Fibroblast of lung (primary cell): ENCODE measurements at regions not wholly inside any gene's neighbourhood (a gene's known extent, or its start where the extent isn't known, plus 50 kb on each side); places are given as distances from the start of the nearest gene placed in this dataset.

Experiments
- DNase-seq, 2 donors: peaks; one replicate each; pipeline versions ENCODE4 v3.0.0 to v3.0.0-alpha.2; 2010; ENCODE audit warnings: low read depth in 2 of 2
- H2AFZ ChIP-seq: 2 replicates; pipeline ENCODE4 v1.5.1; 2012; ENCODE audit warnings: low read length, control low read depth, inconsistent platforms
- H3K27ac ChIP-seq: 2 replicates; pipeline ENCODE4 v1.5.1; 2011; ENCODE audit warnings: low read length, control low read depth; ENCODE audit not compliant: insufficient read depth
- H3K27me3 ChIP-seq: 2 replicates; pipeline ENCODE4 v1.5.1; 2011; ENCODE audit warnings: mild to moderate bottlenecking, low read length; ENCODE audit not compliant: control insufficient read depth, insufficient read depth
- H3K36me3 ChIP-seq: 2 replicates; pipeline ENCODE4 v1.5.1; 2011; ENCODE audit warnings: low read length; ENCODE audit not compliant: control insufficient read depth, insufficient read depth
- H3K4me1 ChIP-seq: 2 replicates; pipeline ENCODE4 v1.5.1; 2011; ENCODE audit warnings: low read length; ENCODE audit not compliant: control insufficient read depth, insufficient read depth; ENCODE audit errors: extremely low read depth
- H3K4me2 ChIP-seq: 2 replicates; pipeline ENCODE4 v1.5.1; 2011; ENCODE audit warnings: low read length, control low read depth; ENCODE audit not compliant: insufficient read depth; ENCODE audit errors: extremely low read depth
- H3K4me3 ChIP-seq, 4 experiments: fragments of 200-600 bp in 1 of 4; sonication (generic) in 1 of 4; replicated peaks in 1 of 4; 2 replicates each; pipeline ENCODE4 v1.5.1; 2011 to 2016; ENCODE audit warnings: low read length in 4 of 4, low read depth in 3 of 4, mild to moderate bottlenecking in 3 of 4, control low read depth in 2 of 4, inconsistent platforms in 1 of 4, mixed read lengths in 1 of 4; ENCODE audit not compliant: insufficient read depth in 1 of 4; ENCODE audit errors: control extremely low read depth in 1 of 4
- H3K79me2 ChIP-seq: 2 replicates; pipeline ENCODE4 v1.5.1; 2012; ENCODE audit warnings: mild to moderate bottlenecking, low read length, inconsistent platforms; ENCODE audit not compliant: control insufficient read depth, insufficient read depth
- H3K9ac ChIP-seq: 2 replicates; pipeline ENCODE4 v1.5.1; 2011; ENCODE audit warnings: mild to moderate bottlenecking, low read length, control low read depth; ENCODE audit not compliant: insufficient read depth
- H3K9me3 ChIP-seq: 2 replicates; pipeline ENCODE4 v1.5.1; 2012; ENCODE audit warnings: low read depth, low read length; ENCODE audit not compliant: control insufficient read depth, insufficient read depth
- H4K20me1 ChIP-seq: 2 replicates; pipeline ENCODE4 v1.5.1; 2011; ENCODE audit warnings: low read length; ENCODE audit not compliant: control insufficient read depth, insufficient read depth; ENCODE audit errors: extremely low read depth
- CTCF ChIP-seq, 2 donors: IDR thresholded peaks in 1 of 2; conservative IDR thresholded peaks in 1 of 2; 1 replicate in 1 of 2; 2 replicates in 1 of 2; pipeline ENCODE4 v1.5.1; 2011 to 2012; ENCODE audit warnings: low read length in 2 of 2, control low read depth in 1 of 2, inconsistent platforms in 1 of 2, low read depth in 1 of 2, mild to moderate bottlenecking in 1 of 2
- EZH2 ChIP-seq: IDR thresholded peaks from 2 replicates; pipeline ENCODE4 v1.5.1; 2012; ENCODE audit warnings: low read length, control low read depth, mild to moderate bottlenecking; ENCODE audit errors: missing control alignments

- TF ChIP-seq CTCF (conservative IDR thresholded peaks at IDR 0.05 in 1 of 2, IDR thresholded peaks at IDR 0.05 in 1 of 2; ENCODE audit: low read depth in 1 of 2, low read length in 2 of 2) (no peak), EZH2 (no peak)
- H3K4me3 ChIP-seq, result no peak overlapping the region
- H4K20me1 ChIP-seq, result no peaks in the 10 kb centered on the region
- no peaks in the 10 kb centered on the region for H3K36me3 ChIP-seq
- H3K27ac ChIP-seq, result no peak overlapping the region
- no peaks in the 10 kb centered on the region for H3K9me3 ChIP-seq
- peak; percentile 6 to 20 for DNase-seq
- no peaks in the 10 kb centered on the region for H3K79me2 ChIP-seq
- no peak overlapping the region for H3K4me2 ChIP-seq
- H3K4me1 ChIP-seq, result no peaks in the 10 kb centered on the region
- H3K27me3 ChIP-seq, result no peaks in the 10 kb centered on the region
- no peak overlapping the region for H2AFZ ChIP-seq
- H3K9ac ChIP-seq, result no peak overlapping the region
Measured at GRCh38 chr7:118059209-118059608, 124.8 kb upstream of the LSM8 start.

- Histone ChIP-seq H3K36me3 (no peaks in the 10 kb centered on the region), H3K9ac (no peak overlapping the region), H4K20me1 (no peaks in the 10 kb centered on the region), H2AFZ (no peak overlapping the region), H3K27ac (no peak overlapping the region), H3K9me3 (no peaks in the 10 kb centered on the region), H3K79me2 (no peaks in the 10 kb centered on the region), H3K4me3 (no peak overlapping the region), H3K4me1 (no peaks in the 10 kb centered on the region), H3K27me3 (no peaks in the 10 kb centered on the region), H3K4me2 (no peak overlapping the region)
- no peak for DNase-seq
- TF ChIP-seq EZH2, result no peak
- TF ChIP-seq CTCF (conservative IDR thresholded peaks at IDR 0.05 in 1 of 2, IDR thresholded peaks at IDR 0.05 in 1 of 2; ENCODE audit: low read depth in 1 of 2, low read length in 2 of 2), result no peak
Measured at GRCh38 chr7:118060692-118061091, 123.3 kb upstream of the LSM8 start.

- no peaks in the 10 kb centered on the region for H3K27me3 ChIP-seq
Measured at GRCh38 chr7:118061386-118061785, 122.6 kb upstream of the LSM8 start.

More at GRCh38 chr7:118061386-118061785, 122.6 kb upstream of the LSM8 start:
- Histone ChIP-seq H3K27ac (no peak overlapping the region), H3K36me3 (no peaks in the 10 kb centered on the region), H3K9me3 (no peaks in the 10 kb centered on the region), H3K9ac (no peak overlapping the region), H4K20me1 (no peaks in the 10 kb centered on the region), H3K79me2 (no peaks in the 10 kb centered on the region), H2AFZ (no peak overlapping the region), H3K4me2 (no peak overlapping the region), H3K4me1 (no peaks in the 10 kb centered on the region), H3K4me3 (no peak overlapping the region)
- no peak for TF ChIP-seq EZH2
- no peak for TF ChIP-seq CTCF (conservative IDR thresholded peaks at IDR 0.05 in 1 of 2, IDR thresholded peaks at IDR 0.05 in 1 of 2; ENCODE audit: low read depth in 1 of 2, low read length in 2 of 2)
- no peak for DNase-seq
